Fibroblast of lung (primary cell): ENCODE measurements at regions not wholly inside any gene's neighbourhood (a gene's known extent, or its start where the extent isn't known, plus 50 kb on each side); places are given as distances from the start of the nearest gene placed in this dataset.
A peak's percentile ranks its signal among the peaks of the same experiment; 100 is the strongest.

Experiments
- DNase-seq, 2 donors: peaks; one replicate each; pipeline versions ENCODE4 v3.0.0 to v3.0.0-alpha.2; 2010; ENCODE audit warnings: low read depth in 2 of 2
- H2AFZ ChIP-seq: 2 replicates; pipeline ENCODE4 v1.5.1; 2012; ENCODE audit warnings: low read length, control low read depth, inconsistent platforms
- H3K27ac ChIP-seq: 2 replicates; pipeline ENCODE4 v1.5.1; 2011; ENCODE audit warnings: low read length, control low read depth; ENCODE audit not compliant: insufficient read depth
- H3K27me3 ChIP-seq: 2 replicates; pipeline ENCODE4 v1.5.1; 2011; ENCODE audit warnings: mild to moderate bottlenecking, low read length; ENCODE audit not compliant: control insufficient read depth, insufficient read depth
- H3K36me3 ChIP-seq: 2 replicates; pipeline ENCODE4 v1.5.1; 2011; ENCODE audit warnings: low read length; ENCODE audit not compliant: control insufficient read depth, insufficient read depth
- H3K4me1 ChIP-seq: 2 replicates; pipeline ENCODE4 v1.5.1; 2011; ENCODE audit warnings: low read length; ENCODE audit not compliant: control insufficient read depth, insufficient read depth; ENCODE audit errors: extremely low read depth
- H3K4me2 ChIP-seq: 2 replicates; pipeline ENCODE4 v1.5.1; 2011; ENCODE audit warnings: low read length, control low read depth; ENCODE audit not compliant: insufficient read depth; ENCODE audit errors: extremely low read depth
- H3K4me3 ChIP-seq, 4 experiments: fragments of 200-600 bp in 1 of 4; sonication (generic) in 1 of 4; replicated peaks in 1 of 4; 2 replicates each; pipeline ENCODE4 v1.5.1; 2011 to 2016; ENCODE audit warnings: low read length in 4 of 4, low read depth in 3 of 4, mild to moderate bottlenecking in 3 of 4, control low read depth in 2 of 4, inconsistent platforms in 1 of 4, mixed read lengths in 1 of 4; ENCODE audit not compliant: insufficient read depth in 1 of 4; ENCODE audit errors: control extremely low read depth in 1 of 4
- H3K79me2 ChIP-seq: 2 replicates; pipeline ENCODE4 v1.5.1; 2012; ENCODE audit warnings: mild to moderate bottlenecking, low read length, inconsistent platforms; ENCODE audit not compliant: control insufficient read depth, insufficient read depth
- H3K9ac ChIP-seq: 2 replicates; pipeline ENCODE4 v1.5.1; 2011; ENCODE audit warnings: mild to moderate bottlenecking, low read length, control low read depth; ENCODE audit not compliant: insufficient read depth
- H3K9me3 ChIP-seq: 2 replicates; pipeline ENCODE4 v1.5.1; 2012; ENCODE audit warnings: low read depth, low read length; ENCODE audit not compliant: control insufficient read depth, insufficient read depth
- H4K20me1 ChIP-seq: 2 replicates; pipeline ENCODE4 v1.5.1; 2011; ENCODE audit warnings: low read length; ENCODE audit not compliant: control insufficient read depth, insufficient read depth; ENCODE audit errors: extremely low read depth
- CTCF ChIP-seq, 2 donors: IDR thresholded peaks in 1 of 2; conservative IDR thresholded peaks in 1 of 2; 1 replicate in 1 of 2; 2 replicates in 1 of 2; pipeline ENCODE4 v1.5.1; 2011 to 2012; ENCODE audit warnings: low read length in 2 of 2, control low read depth in 1 of 2, inconsistent platforms in 1 of 2, low read depth in 1 of 2, mild to moderate bottlenecking in 1 of 2
- EZH2 ChIP-seq: IDR thresholded peaks from 2 replicates; pipeline ENCODE4 v1.5.1; 2012; ENCODE audit warnings: low read length, control low read depth, mild to moderate bottlenecking; ENCODE audit errors: missing control alignments

- Histone ChIP-seq H3K4me2 (no peak overlapping the region), H3K9me3 (no peaks in the 10 kb centered on the region), H3K4me1 (no peaks in the 10 kb centered on the region), H3K9ac (no peak overlapping the region), H3K4me3 (no peak overlapping the region), H3K79me2 (no peaks in the 10 kb centered on the region), H3K36me3 (no peaks in the 10 kb centered on the region), H2AFZ (no peak overlapping the region), H3K27ac (no peak overlapping the region), H3K27me3 (no peaks in the 10 kb centered on the region), H4K20me1 (no peaks in the 10 kb centered on the region)
- TF ChIP-seq CTCF (conservative IDR thresholded peaks at IDR 0.05 in 1 of 2, IDR thresholded peaks at IDR 0.05 in 1 of 2; ENCODE audit: low read depth in 1 of 2, low read length in 2 of 2) (no peak), EZH2 (no peak)
- DNase-seq: peak; percentile 32 to 36
These were observed 164.7 kb upstream of the SLC7A11 start for GRCh38 chr4:138406876-138407275.

GRCh38 chr4:138405934-138406567, 163.9 kb upstream of the SLC7A11 start:
- DNase-seq: peak; percentile 56 to 68
- Histone ChIP-seq H2AFZ (no peak overlapping the region), H3K79me2 (no peaks in the 10 kb centered on the region), H3K27ac (no peak overlapping the region), H3K9me3 (no peaks in the 10 kb centered on the region), H3K9ac (no peak overlapping the region), H3K4me3 (no peak overlapping the region), H3K4me2 (no peak overlapping the region), H3K36me3 (no peaks in the 10 kb centered on the region), H3K27me3 (no peaks in the 10 kb centered on the region), H4K20me1 (no peaks in the 10 kb centered on the region), H3K4me1 (no peaks in the 10 kb centered on the region)
- TF ChIP-seq EZH2: no peak
- no peak for TF ChIP-seq CTCF (conservative IDR thresholded peaks at IDR 0.05 in 1 of 2, IDR thresholded peaks at IDR 0.05 in 1 of 2; ENCODE audit: low read depth in 1 of 2, low read length in 2 of 2)

GRCh38 chr4:138405466-138405891, 163.3 kb upstream of the SLC7A11 start:
- TF ChIP-seq EZH2: no peak
- TF ChIP-seq CTCF (conservative IDR thresholded peaks at IDR 0.05 in 1 of 2, IDR thresholded peaks at IDR 0.05 in 1 of 2; ENCODE audit: low read depth in 1 of 2, low read length in 2 of 2): no peak
- no peaks in the 10 kb centered on the region for H3K4me1 ChIP-seq
- H3K4me2 ChIP-seq: no peak overlapping the region
- H3K9me3 ChIP-seq: no peaks in the 10 kb centered on the region
- peak in 1 of 2 donors; percentile 28 for DNase-seq
- H4K20me1 ChIP-seq: no peaks in the 10 kb centered on the region
- H3K36me3 ChIP-seq: no peaks in the 10 kb centered on the region
- no peak overlapping the region for H3K9ac ChIP-seq
- no peaks in the 10 kb centered on the region for H3K27me3 ChIP-seq
- H3K79me2 ChIP-seq: no peaks in the 10 kb centered on the region
- no peak overlapping the region for H3K27ac ChIP-seq
- H3K4me3 ChIP-seq: no peak overlapping the region
- no peak overlapping the region for H2AFZ ChIP-seq
